ENCODE measurements at regions not wholly inside any gene's neighbourhood (a gene's known extent, or its start where the extent isn't known, plus 50 kb on each side); places are given as distances from the start of the nearest gene placed in this dataset.

- no peaks in the 10 kb centered on the region for H3K36me3 ChIP-seq (ENCODE audit: insufficient read depth, low read length)
- H2AFZ ChIP-seq (ENCODE audit: low read length) = no peak overlapping the region
- H3K27me3 ChIP-seq (ENCODE audit: insufficient read depth, low read length, poor library complexity, severe bottlenecking) = no peaks in the 10 kb centered on the region
- H3K79me2 ChIP-seq (ENCODE audit: insufficient read depth, low read length) = no peaks in the 10 kb centered on the region
- no peaks in the 10 kb centered on the region for H4K20me1 ChIP-seq (ENCODE audit: insufficient read depth, low read length, poor library complexity, severe bottlenecking)
- H3K4me3 ChIP-seq (ENCODE audit: low read length, poor library complexity, severe bottlenecking) = no peak overlapping the region
- no peaks in the 10 kb centered on the region for H3K4me1 ChIP-seq (ENCODE audit: insufficient read depth, low read length, poor library complexity, severe bottlenecking)
- no peak overlapping the region for H3K9ac ChIP-seq (ENCODE audit: low read depth, low read length, poor library complexity, severe bottlenecking)
- no peaks in the 10 kb centered on the region for H3F3A ChIP-seq (ENCODE audit: low read depth)
- H3K9me3 ChIP-seq (ENCODE audit: insufficient read depth, low read depth, low read length) = peaks cover 8% of the 10 kb centered on the region; the same call in 1 of the 2 replicates
- no peaks in the 10 kb centered on the region for H3K9me2 ChIP-seq (replicated peaks; ENCODE audit: low read depth, low read length)
- TF ChIP-seq, protein P1, sequence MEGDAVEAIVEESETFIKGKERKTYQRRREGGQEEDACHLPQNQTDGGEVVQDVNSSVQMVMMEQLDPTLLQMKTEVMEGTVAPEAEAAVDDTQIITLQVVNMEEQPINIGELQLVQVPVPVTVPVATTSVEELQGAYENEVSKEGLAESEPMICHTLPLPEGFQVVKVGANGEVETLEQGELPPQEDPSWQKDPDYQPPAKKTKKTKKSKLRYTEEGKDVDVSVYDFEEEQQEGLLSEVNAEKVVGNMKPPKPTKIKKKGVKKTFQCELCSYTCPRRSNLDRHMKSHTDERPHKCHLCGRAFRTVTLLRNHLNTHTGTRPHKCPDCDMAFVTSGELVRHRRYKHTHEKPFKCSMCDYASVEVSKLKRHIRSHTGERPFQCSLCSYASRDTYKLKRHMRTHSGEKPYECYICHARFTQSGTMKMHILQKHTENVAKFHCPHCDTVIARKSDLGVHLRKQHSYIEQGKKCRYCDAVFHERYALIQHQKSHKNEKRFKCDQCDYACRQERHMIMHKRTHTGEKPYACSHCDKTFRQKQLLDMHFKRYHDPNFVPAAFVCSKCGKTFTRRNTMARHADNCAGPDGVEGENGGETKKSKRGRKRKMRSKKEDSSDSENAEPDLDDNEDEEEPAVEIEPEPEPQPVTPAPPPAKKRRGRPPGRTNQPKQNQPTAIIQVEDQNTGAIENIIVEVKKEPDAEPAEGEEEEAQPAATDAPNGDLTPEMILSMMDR (conservative IDR thresholded peaks at IDR 0.05; ENCODE audit: low read length) = no peak
- TF ChIP-seq EZH2phosphoT487 (IDR thresholded peaks at IDR 0.05; ENCODE audit: borderline replicate concordance) = no peak
- no peak overlapping the region for H3K4me2 ChIP-seq (ENCODE audit: low read depth, low read length, poor library complexity, severe bottlenecking)
Measured at GRCh38 chr3:102112704-102113230, 263.5 kb downstream of the NFKBIZ start.

DNA sequence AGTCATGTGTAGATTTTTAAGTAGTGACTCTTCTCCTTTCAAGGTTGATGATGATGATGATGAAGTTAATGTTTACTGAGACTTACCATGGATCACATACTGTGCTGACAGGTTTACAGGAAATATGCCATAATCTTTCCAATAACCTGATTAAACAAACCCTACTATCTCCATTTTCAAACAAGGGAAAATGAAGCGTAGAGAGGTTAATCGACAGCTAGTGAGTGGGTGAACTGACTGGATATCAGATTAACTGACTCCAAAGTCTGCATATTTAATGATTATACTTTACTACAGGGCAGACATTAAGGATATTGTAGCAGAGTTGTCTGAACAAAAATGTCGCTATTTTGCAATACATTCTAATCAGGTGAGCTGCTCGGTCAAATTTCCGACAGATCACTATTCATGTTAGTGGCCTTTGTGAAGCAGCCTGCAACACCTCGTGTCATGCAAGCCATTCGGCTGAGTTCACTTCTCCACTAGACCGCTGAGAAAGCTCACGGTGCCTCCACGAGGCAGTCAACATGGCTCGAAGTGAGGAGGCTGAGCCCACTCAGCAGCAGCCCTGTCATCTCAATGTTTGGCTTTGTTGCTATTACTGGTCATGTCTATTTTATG lies 264.2 kb downstream of the NFKBIZ start:
- TF ChIP-seq EZH2phosphoT487 (IDR thresholded peaks at IDR 0.05; ENCODE audit: borderline replicate concordance) = no peak
- TF ChIP-seq, protein P1 (conservative IDR thresholded peaks at IDR 0.05; ENCODE audit: low read length) = no peak
- Histone ChIP-seq H3K4me3 (ENCODE audit: low read length, poor library complexity, severe bottlenecking) (no peak overlapping the region), H3K9ac (ENCODE audit: low read depth, low read length, poor library complexity, severe bottlenecking) (no peak overlapping the region), H2AFZ (ENCODE audit: low read length) (no peak overlapping the region), H3K9me2 (replicated peaks; ENCODE audit: low read depth, low read length) (no peaks in the 10 kb centered on the region), H3K4me2 (ENCODE audit: low read depth, low read length, poor library complexity, severe bottlenecking) (no peak overlapping the region), H3K27me3 (ENCODE audit: insufficient read depth, low read length, poor library complexity, severe bottlenecking) (no peaks in the 10 kb centered on the region), H3K4me1 (ENCODE audit: insufficient read depth, low read length, poor library complexity, severe bottlenecking) (no peaks in the 10 kb centered on the region), H3K36me3 (ENCODE audit: insufficient read depth, low read length) (no peaks in the 10 kb centered on the region), H4K20me1 (ENCODE audit: insufficient read depth, low read length, poor library complexity, severe bottlenecking) (no peaks in the 10 kb centered on the region), H3K9me3 (ENCODE audit: insufficient read depth, low read depth, low read length) (0 out of 2 replicates have a peak, but pooled peaks cover under 1% of the 10 kb centered on the region), H3K79me2 (ENCODE audit: insufficient read depth, low read length) (no peaks in the 10 kb centered on the region), H3F3A (ENCODE audit: low read depth) (no peaks in the 10 kb centered on the region)

DNA sequence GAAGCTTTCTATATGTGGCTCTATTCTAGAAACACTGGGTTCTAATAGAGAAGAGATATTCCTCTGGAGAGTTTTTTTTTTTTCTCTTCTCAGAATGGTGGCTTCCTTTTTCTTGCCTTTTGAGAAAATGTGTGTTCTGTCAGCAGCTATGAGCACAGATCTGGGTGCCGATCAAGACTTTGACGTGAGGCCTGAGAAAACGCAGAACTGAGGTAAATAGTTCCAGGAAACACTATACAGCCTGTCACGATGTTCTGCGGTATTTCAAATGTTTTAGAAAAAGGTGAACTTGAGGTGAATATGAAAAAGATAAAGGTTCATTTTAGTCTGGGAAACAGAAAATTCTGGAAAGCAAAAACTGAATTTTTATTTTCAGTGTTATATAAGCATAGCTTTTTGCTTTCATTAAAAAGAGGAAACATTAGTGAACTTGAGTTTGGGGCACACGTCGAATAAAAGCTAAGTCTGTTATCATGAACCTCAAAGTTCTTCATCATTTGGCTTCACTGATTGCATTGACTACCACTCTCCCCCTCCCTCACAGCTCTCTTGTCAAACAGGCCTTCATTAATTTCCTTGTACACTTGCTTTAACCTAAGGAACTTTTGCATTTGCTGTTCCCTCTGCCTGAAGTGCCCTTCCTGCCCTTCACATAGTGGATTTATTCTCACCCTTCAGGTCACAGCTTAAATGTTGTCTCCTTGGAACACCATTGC lies 265.1 kb downstream of the NFKBIZ start:
- Histone ChIP-seq H2AFZ (ENCODE audit: low read length) (no peak overlapping the region), H4K20me1 (ENCODE audit: insufficient read depth, low read length, poor library complexity, severe bottlenecking) (no peaks in the 10 kb centered on the region), H3K4me3 (ENCODE audit: low read length, poor library complexity, severe bottlenecking) (no peak overlapping the region), H3K36me3 (ENCODE audit: insufficient read depth, low read length) (no peaks in the 10 kb centered on the region), H3K9me2 (replicated peaks; ENCODE audit: low read depth, low read length) (no peaks in the 10 kb centered on the region), H3K79me2 (ENCODE audit: insufficient read depth, low read length) (no peaks in the 10 kb centered on the region), H3K4me2 (ENCODE audit: low read depth, low read length, poor library complexity, severe bottlenecking) (no peak overlapping the region), H3K27me3 (ENCODE audit: insufficient read depth, low read length, poor library complexity, severe bottlenecking) (no peaks in the 10 kb centered on the region), H3K9ac (ENCODE audit: low read depth, low read length, poor library complexity, severe bottlenecking) (no peak overlapping the region), H3F3A (ENCODE audit: low read depth) (no peaks in the 10 kb centered on the region), H3K9me3 (ENCODE audit: insufficient read depth, low read depth, low read length) (no peaks in the 10 kb centered on the region), H3K4me1 (ENCODE audit: insufficient read depth, low read length, poor library complexity, severe bottlenecking) (no peaks in the 10 kb centered on the region)
- TF ChIP-seq EZH2phosphoT487 (IDR thresholded peaks at IDR 0.05; ENCODE audit: borderline replicate concordance) = no peak
- TF ChIP-seq, protein P1 (conservative IDR thresholded peaks at IDR 0.05; ENCODE audit: low read length) = no peak

Data from Loucy (cell line).